CD4-positive, alpha-beta T cell (primary cell): ENCODE measurements at regions not wholly inside any gene's neighbourhood (a gene's known extent, or its start where the extent isn't known, plus 50 kb on each side); places are given as distances from the start of the nearest gene placed in this dataset.

ENCODE experiments used
- ATAC-seq: fragments of 200-7000 bp; cut with Tn5 transposase; one replicate; pipeline ENCODE4 v1.10.0; 2022; ENCODE audit warnings: mild to moderate bottlenecking; ENCODE audit not compliant: poor library complexity
- CTCF ChIA-PET: fragments of 350-600 bp; sonication (Branson Sonifier 250); formaldehyde crosslinking; loops from one replicate; lab custom pipeline; 2021; ENCODE audit warnings: antibody characterized with exemption, inconsistent platforms; lab: Charles Lee
- POLR2A ChIA-PET: fragments of 350-600 bp; sonication (Branson Sonifier 250); formaldehyde crosslinking; loops from one replicate; lab custom pipeline; 2021; ENCODE audit warnings: antibody characterized with exemption, inconsistent platforms; lab: Charles Lee
- DNase-seq, 14 experiments: peaks; one replicate each; pipeline ENCODE4 v3.0.0-alpha.2; 2013 to 2020; ENCODE audit warnings: mixed read lengths in 2 of 14
- H3K27ac ChIP-seq, 2 donors: one replicate each; pipeline versions ENCODE4 v1.5.1 to v1.7.0; 2013; ENCODE audit warnings: low read length in 2 of 2, low read depth in 1 of 2, mild to moderate bottlenecking in 1 of 2
- H3K27me3 ChIP-seq, 2 experiments: 1 replicate in 1 of 2; 2 replicates in 1 of 2; pipeline versions ENCODE4 v1.6.1 to v1.7.0; 2013; ENCODE audit warnings: low read length in 2 of 2, control low read depth in 1 of 2, mild to moderate bottlenecking in 1 of 2, moderate library complexity in 1 of 2; ENCODE audit not compliant: insufficient read depth in 2 of 2, control insufficient read depth in 1 of 2
- H3K36me3 ChIP-seq: one replicate; pipeline ENCODE4 v1.6.1; 2013; ENCODE audit warnings: low read length, control low read depth; ENCODE audit not compliant: insufficient read depth
- H3K4me1 ChIP-seq: one replicate; pipeline ENCODE4 v1.6.1; 2013; ENCODE audit warnings: low read length, control low read depth; ENCODE audit not compliant: insufficient read depth
- H3K4me3 ChIP-seq: one replicate; pipeline ENCODE4 v1.5.1; 2013; ENCODE audit warnings: mild to moderate bottlenecking, low read length, moderate library complexity
- H3K9me3 ChIP-seq, 2 experiments: 1 replicate in 1 of 2; 2 replicates in 1 of 2; pipeline versions ENCODE4 v1.6.1 to v1.7.0; 2013; ENCODE audit warnings: low read length in 2 of 2, mild to moderate bottlenecking in 2 of 2, control low read depth in 1 of 2, moderate library complexity in 1 of 2; ENCODE audit not compliant: control insufficient read depth in 1 of 2, insufficient read depth in 1 of 2
- H3K27ac Mint-ChIP-seq: one replicate; pipeline ENCODE4 v1.8.0; 2020; ENCODE audit warnings: mixed read lengths
- H3K27me3 Mint-ChIP-seq: one replicate; pipeline ENCODE4 v1.8.0; 2021; ENCODE audit warnings: mixed read lengths
- H3K36me3 Mint-ChIP-seq: one replicate; pipeline ENCODE4 v1.8.0; 2021; ENCODE audit warnings: low read depth, mixed read lengths
- H3K4me1 Mint-ChIP-seq: one replicate; pipeline ENCODE4 v1.8.0; 2021; ENCODE audit warnings: low read depth, mixed read lengths
- H3K4me3 Mint-ChIP-seq: one replicate; pipeline ENCODE4 v1.8.0; 2020; ENCODE audit warnings: mild to moderate bottlenecking, mixed read lengths
- H3K9me3 Mint-ChIP-seq: one replicate; pipeline ENCODE4 v1.8.0; 2020; ENCODE audit warnings: mixed read lengths
- intact Hi-C, 2 experiments: fragments of 100-400 bp; cut with DNase I in 1 of 2; cut with micrococcal nuclease in 1 of 2; formaldehyde crosslinking; loops; one replicate each; pipeline versions ENCODE4 v1.15.1 to v1.9.0; 2023 to 2025; cut with DNase I, micrococcal nuclease
- TF ChIP-seq, protein P1 (sequence below): fragments of 200-600 bp; IDR thresholded peaks from one replicate; pipeline ENCODE4 v1.8.0; 2022; ENCODE audit warnings: antibody characterized with exemption, mild to moderate bottlenecking

DNA sequence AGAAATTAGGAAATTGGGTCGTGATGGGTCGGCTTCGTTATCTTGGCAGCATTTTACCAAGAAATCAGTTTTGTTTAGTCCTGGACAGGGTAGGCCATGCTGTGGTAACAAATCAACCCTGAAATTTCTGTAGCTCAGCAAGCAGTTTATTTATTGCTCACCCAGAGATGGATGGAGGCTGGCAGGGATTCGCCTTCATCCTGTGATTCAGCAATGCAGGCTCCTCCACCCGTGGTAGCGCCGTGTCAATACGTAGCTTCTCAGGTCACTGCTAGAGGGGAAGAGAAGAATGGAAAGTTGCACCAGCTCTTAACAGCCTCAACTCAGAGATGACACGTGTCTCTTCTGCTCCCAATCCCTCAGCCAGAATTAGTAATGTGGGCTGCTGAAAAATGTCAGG is 157.0 kb upstream of the SGK1 start:
- no peaks in the 10 kb centered on the region for H3K36me3 ChIP-seq
- H3K9me3 Mint-ChIP-seq, result no peaks in the 10 kb centered on the region
- no peak overlapping the region for H3K4me3 Mint-ChIP-seq
- TF ChIP-seq, protein P1, sequence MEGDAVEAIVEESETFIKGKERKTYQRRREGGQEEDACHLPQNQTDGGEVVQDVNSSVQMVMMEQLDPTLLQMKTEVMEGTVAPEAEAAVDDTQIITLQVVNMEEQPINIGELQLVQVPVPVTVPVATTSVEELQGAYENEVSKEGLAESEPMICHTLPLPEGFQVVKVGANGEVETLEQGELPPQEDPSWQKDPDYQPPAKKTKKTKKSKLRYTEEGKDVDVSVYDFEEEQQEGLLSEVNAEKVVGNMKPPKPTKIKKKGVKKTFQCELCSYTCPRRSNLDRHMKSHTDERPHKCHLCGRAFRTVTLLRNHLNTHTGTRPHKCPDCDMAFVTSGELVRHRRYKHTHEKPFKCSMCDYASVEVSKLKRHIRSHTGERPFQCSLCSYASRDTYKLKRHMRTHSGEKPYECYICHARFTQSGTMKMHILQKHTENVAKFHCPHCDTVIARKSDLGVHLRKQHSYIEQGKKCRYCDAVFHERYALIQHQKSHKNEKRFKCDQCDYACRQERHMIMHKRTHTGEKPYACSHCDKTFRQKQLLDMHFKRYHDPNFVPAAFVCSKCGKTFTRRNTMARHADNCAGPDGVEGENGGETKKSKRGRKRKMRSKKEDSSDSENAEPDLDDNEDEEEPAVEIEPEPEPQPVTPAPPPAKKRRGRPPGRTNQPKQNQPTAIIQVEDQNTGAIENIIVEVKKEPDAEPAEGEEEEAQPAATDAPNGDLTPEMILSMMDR, result no peak
- DNase-seq (no peak), ATAC-seq (no peak)
- H3K27me3 ChIP-seq, result no peaks in the 10 kb centered on the region
- H3K4me1 ChIP-seq, result no peaks in the 10 kb centered on the region
- H3K36me3 Mint-ChIP-seq, result no peaks in the 10 kb centered on the region
- no peak overlapping the region for H3K27ac ChIP-seq
- H3K4me3 ChIP-seq, result no peak overlapping the region
- ChIA-PET CTCF (no interaction called here), POLR2A (no interaction called here)
- intact Hi-C loops, result no loop called here
- H3K27me3 Mint-ChIP-seq, result no peaks in the 10 kb centered on the region
- H3K9me3 ChIP-seq, result no peaks in the 10 kb centered on the region
- no peak overlapping the region for H3K27ac Mint-ChIP-seq
- no peaks in the 10 kb centered on the region for H3K4me1 Mint-ChIP-seq

DNA sequence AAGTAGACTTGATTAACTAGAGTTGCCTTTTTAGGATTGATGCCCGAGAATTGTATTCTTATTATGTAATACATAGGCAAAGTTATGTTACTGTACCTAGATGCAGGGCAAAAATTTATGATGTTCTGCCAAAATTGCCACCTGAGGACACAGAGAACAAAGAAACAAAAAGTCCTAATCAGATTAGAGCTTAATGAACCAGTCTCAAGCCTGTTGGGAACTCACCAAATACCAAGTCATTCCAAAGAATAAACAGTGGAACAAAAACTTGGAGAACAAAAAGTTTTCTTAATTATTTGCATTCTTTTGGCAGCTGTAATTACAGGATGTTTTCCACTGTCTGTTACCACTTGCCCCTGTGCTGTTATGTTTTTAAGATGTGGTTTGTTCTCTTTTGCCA is 154.7 kb upstream of the SGK1 start:
- POLR2A ChIA-PET, result no interaction called here

DNA sequence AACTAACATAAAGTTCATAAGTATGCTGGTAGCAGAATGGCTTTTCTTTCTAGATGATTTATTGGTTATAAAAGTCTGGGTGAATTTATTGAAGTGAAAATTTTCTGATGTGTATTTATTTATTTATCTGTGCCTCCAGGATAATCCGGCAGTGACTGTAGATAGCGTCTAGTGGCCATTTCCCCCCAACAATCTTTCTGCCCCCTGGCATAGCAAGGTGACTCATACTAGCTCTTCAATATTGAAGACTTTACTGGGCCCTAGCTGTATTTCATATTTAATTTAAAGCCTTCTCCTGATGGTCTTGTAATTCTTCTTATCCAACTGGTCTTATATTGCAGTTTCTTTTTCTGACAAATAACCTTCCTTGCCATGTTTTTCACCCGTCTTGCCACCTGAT is 154.1 kb upstream of the SGK1 start:
- Histone ChIP-seq H3K27me3 (no peaks in the 10 kb centered on the region), H3K27ac (no peak overlapping the region), H3K4me1 (no peaks in the 10 kb centered on the region), H3K4me3 (no peak overlapping the region), H3K9me3 (no peaks in the 10 kb centered on the region), H3K36me3 (no peaks in the 10 kb centered on the region)
- Mint-ChIP-seq H3K27me3 (no peaks in the 10 kb centered on the region), H3K36me3 (no peaks in the 10 kb centered on the region), H3K4me1 (no peaks in the 10 kb centered on the region), H3K27ac (no peak overlapping the region), H3K4me3 (no peak overlapping the region), H3K9me3 (no peaks in the 10 kb centered on the region)
- DNase-seq, result no peak
- CTCF ChIA-PET, result no interaction called here
- TF ChIP-seq, protein P1, result no peak
- intact Hi-C loops, result no loop called here
- ATAC-seq, result no peak
- POLR2A ChIA-PET, result interaction anchor here (0.7 kb wide), 1 partner anchor 19 kb away, joined by 3 read pairs; no protein-coding TSS in a partner anchor

More for the DNA sequence above, 154.7 kb upstream of the SGK1 start:
- CTCF ChIA-PET, result no interaction called here
- DNase-seq, result no peak
- Mint-ChIP-seq H3K4me3 (no peak overlapping the region), H3K27ac (no peak overlapping the region), H3K4me1 (no peaks in the 10 kb centered on the region), H3K9me3 (no peaks in the 10 kb centered on the region), H3K27me3 (no peaks in the 10 kb centered on the region), H3K36me3 (no peaks in the 10 kb centered on the region)
- no peaks in the 10 kb centered on the region for H3K27me3 ChIP-seq
- no peaks in the 10 kb centered on the region for H3K9me3 ChIP-seq
- ATAC-seq, result no peak
- H3K36me3 ChIP-seq, result no peaks in the 10 kb centered on the region
- TF ChIP-seq, protein P1, result no peak
- no peaks in the 10 kb centered on the region for H3K4me1 ChIP-seq
- no peak overlapping the region for H3K4me3 ChIP-seq
- intact Hi-C loops, result no loop called here
- H3K27ac ChIP-seq, result no peak overlapping the region
